SK-N-MC (cell line): ENCODE measurements at regions not wholly inside any gene's neighbourhood (a gene's known extent, or its start where the extent isn't known, plus 50 kb on each side); places are given as distances from the start of the nearest gene placed in this dataset.

Experiments
- DNase-seq: peaks from one replicate; pipeline ENCODE4 v3.0.0-alpha.2; 2011; ENCODE audit warnings: low read depth, low spot score
- H3K27ac ChIP-seq: fragments of 200-600 bp; sonication (generic); 2 replicates; pipeline ENCODE4 v1.5.1; 2016; ENCODE audit warnings: mixed run types
- H3K36me3 ChIP-seq: fragments of 200-600 bp; sonication (generic); 2 replicates; pipeline ENCODE4 v1.6.1; 2017; ENCODE audit warnings: antibody characterized with exemption, low read length, mixed read lengths; ENCODE audit not compliant: insufficient read depth
- H3K4me3 ChIP-seq: fragments of 200-600 bp; sonication (generic); 2 replicates; pipeline ENCODE4 v1.5.1; 2016
- H3K9ac ChIP-seq: fragments of 200-600 bp; sonication (generic); 2 replicates; pipeline ENCODE4 v1.8.0; 2017; ENCODE audit warnings: mixed run types, mixed read lengths; ENCODE audit not compliant: insufficient read length
- H3K9me3 ChIP-seq: fragments of 200-600 bp; sonication (generic); 2 replicates; pipeline ENCODE4 v1.6.1; 2017; ENCODE audit warnings: low read depth, mild to moderate bottlenecking, antibody characterized with exemption, low read length, moderate library complexity, mixed read lengths
- EZH2 ChIP-seq: fragments of 200-600 bp; sonication (generic); IDR thresholded peaks from one replicate; pipeline ENCODE4 v1.6.1; 2017; ENCODE audit warnings: antibody characterized with exemption
- FOXP2 ChIP-seq: optimal IDR thresholded peaks from 2 replicates; pipeline ENCODE3; 2011; ENCODE audit warnings: mild to moderate bottlenecking, moderate library complexity; ENCODE audit not compliant: insufficient read depth; ENCODE audit errors: extremely low read length, control extremely low read depth
- POLR2AphosphoS5 ChIP-seq: IDR thresholded peaks from 2 replicates; pipeline ENCODE4 v1.6.1; 2012; ENCODE audit warnings: mild to moderate bottlenecking, low read depth, low read length, borderline replicate concordance

DNA sequence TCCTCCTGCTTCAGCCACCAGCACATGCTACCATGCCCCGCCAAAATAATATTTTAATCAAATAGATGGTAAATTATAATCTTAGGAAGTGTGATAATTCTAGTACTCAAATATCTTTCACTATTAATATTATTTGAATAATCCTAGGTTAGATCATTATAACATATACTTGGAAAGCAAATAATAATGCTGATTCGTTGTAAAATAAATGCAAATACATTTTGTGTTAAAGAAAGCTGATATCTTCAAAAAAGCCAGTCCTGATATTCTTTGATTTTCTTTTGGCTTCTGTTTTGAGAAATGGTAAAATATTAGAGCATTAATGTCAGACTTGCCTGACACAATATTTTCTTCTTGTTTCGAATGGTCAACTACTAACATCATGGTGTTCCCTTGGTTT, 116.3 kb upstream of the ADAMTS5 start:
- Histone ChIP-seq H3K4me3 (no peak overlapping the region), H3K27ac (no peak overlapping the region), H3K9ac (no peak overlapping the region), H3K36me3 (no peaks in the 10 kb centered on the region), H3K9me3 (no peaks in the 10 kb centered on the region)
- TF ChIP-seq POLR2AphosphoS5 (no peak), EZH2 (no peak), FOXP2 (no peak)
- DNase-seq, result no peak

DNA sequence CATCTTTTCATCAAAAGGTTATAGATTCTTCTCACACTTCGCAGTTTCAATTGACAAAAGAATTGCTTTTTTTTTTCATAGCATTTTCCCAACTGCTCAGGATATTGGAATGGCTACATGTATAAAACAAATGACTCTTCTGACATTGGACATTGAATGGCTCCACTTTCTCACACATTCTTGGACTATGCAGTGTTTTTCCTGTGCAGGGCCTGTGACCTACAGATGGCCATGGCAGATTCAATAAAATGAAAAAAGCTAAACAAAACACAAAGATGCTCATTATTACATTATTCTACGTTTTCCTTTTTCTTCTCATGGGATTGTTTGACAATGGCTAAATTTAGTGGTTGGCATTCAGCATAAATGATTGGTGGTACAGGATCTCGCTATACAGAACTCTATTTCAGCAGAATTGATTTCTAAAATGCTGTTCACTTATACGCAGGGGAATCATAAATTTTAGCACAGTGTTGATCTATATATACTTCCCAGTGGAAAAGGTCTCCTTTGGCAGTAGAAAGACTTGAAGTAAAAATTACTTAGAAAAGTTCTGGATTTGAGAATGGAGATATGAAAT, 115.6 kb upstream of the ADAMTS5 start:
- no peak for TF ChIP-seq FOXP2
- TF ChIP-seq EZH2, result no peak
- TF ChIP-seq POLR2AphosphoS5, result no peak
- no peak overlapping the region for H3K27ac ChIP-seq
- no peak for DNase-seq
- no peaks in the 10 kb centered on the region for H3K9me3 ChIP-seq
- H3K36me3 ChIP-seq, result no peaks in the 10 kb centered on the region
- no peak overlapping the region for H3K4me3 ChIP-seq
- H3K9ac ChIP-seq, result no peak overlapping the region

DNA sequence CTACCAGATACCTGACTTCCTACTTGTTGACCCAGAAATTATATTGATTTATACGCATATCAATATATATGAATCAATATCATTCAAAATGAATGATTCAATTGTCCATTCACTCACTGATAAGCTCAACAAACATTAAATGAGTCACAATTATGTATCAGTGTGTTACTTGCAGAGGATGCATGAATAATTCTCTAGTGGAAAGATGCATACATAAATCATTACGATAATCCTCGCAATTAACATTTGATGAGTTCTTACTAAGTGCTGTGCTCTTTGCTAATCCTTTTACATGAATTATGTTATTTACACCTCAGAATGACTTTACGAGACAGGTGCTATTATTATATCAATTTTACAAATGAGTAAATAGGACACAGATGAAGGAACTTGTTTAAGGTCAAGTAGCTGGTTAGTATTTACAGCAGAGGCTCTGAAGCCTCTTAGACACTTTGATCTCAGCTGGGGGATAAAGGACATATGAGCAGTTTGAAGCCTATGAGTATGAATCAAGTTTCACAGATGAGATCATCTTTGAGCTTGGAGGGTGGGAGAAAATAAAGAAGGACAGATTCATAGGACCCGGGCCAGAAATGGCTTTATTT, 112.8 kb upstream of the ADAMTS5 start:
- no peak for TF ChIP-seq FOXP2
- no peak for TF ChIP-seq EZH2
- no peak for TF ChIP-seq POLR2AphosphoS5
- Histone ChIP-seq H3K36me3 (no peaks in the 10 kb centered on the region), H3K27ac (no peak overlapping the region), H3K4me3 (no peak overlapping the region), H3K9ac (no peak overlapping the region), H3K9me3 (no peaks in the 10 kb centered on the region)
- no peak for DNase-seq

- no peaks in the 10 kb centered on the region for H3K9me3 ChIP-seq
- H3K9ac ChIP-seq, result no peak overlapping the region
- H3K27ac ChIP-seq, result no peak overlapping the region
- no peaks in the 10 kb centered on the region for H3K36me3 ChIP-seq
- TF ChIP-seq EZH2 (no peak), POLR2AphosphoS5 (no peak), FOXP2 (no peak)
- DNase-seq, result no peak
- H3K4me3 ChIP-seq, result no peak overlapping the region
Measured at GRCh38 chr21:27078915-27079314, 112.0 kb upstream of the ADAMTS5 start.

DNA sequence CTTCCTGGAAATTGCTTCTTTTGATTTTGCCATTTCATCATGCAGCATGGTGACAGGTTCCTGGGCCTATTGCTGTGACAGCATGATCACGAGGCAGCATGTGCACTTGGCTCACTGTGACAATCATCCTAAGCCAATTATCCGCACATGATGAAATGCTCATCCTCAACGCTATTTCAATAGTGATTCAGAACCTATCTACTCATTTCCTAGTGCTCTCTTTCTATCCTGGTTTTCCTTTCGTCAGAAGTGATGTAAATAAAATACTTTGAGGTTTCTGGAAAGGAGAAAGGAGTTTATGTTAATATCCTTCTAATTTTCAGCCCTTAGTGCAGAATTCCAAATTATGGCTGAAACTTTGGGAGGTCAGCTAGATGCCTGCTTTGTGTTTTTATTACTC, 110.6 kb upstream of the ADAMTS5 start:
- Histone ChIP-seq H3K27ac (no peak overlapping the region), H3K9ac (no peak overlapping the region), H3K36me3 (no peaks in the 10 kb centered on the region), H3K9me3 (no peaks in the 10 kb centered on the region), H3K4me3 (no peak overlapping the region)
- TF ChIP-seq POLR2AphosphoS5, result no peak
- no peak for TF ChIP-seq FOXP2
- TF ChIP-seq EZH2, result no peak
- no peak for DNase-seq

GRCh38 chr21:27076025-27076424, 109.1 kb upstream of the ADAMTS5 start:
- H3K27ac ChIP-seq, result no peak overlapping the region
- H3K9ac ChIP-seq, result no peak overlapping the region
- no peak for TF ChIP-seq FOXP2
- H3K9me3 ChIP-seq, result no peaks in the 10 kb centered on the region
- H3K36me3 ChIP-seq, result no peaks in the 10 kb centered on the region
- H3K4me3 ChIP-seq, result no peak overlapping the region
- DNase-seq, result no peak

DNA sequence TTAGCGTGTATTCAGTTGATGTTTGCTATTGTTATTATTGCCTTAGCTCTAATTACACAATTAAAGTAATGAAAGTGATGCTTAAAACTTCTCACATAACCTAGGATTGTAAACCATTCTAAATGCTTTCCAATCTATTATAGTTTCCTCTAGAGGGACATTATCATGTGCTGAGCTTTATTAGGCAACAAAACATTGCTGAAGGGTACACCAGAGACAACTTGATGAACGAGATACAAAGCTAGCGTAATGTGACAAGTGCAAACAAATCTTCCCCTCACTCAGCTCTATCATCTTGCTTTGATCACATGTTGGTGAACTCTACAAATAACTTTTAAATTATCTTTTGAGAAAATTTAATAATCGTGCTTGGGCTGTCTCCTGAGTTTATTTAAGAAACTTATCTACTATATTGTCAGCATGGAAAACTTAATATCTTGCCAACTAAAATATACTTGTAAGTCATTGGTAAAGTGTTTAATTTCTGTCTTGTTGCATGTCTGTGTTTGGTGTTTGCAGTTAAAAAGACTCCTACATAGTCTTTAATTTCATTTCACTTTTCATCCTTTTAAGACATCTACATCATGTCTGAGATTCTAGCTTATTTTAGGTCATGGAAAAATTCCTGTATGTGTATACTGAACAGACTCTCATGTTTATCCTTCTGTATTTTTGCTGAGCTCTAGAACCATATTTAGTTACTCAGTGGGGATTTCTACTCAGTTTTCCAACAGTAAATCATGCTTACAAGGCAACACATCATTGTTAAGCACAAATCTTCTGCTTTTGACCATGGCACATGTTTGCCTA, 104.2 kb upstream of the ADAMTS5 start:
- Histone ChIP-seq H3K4me3 (no peak overlapping the region), H3K9me3 (no peaks in the 10 kb centered on the region), H3K9ac (no peak overlapping the region), H3K27ac (no peak overlapping the region), H3K36me3 (no peaks in the 10 kb centered on the region)
- DNase-seq, result no peak
- TF ChIP-seq POLR2AphosphoS5 (no peak), FOXP2 (no peak), EZH2 (no peak)

DNA sequence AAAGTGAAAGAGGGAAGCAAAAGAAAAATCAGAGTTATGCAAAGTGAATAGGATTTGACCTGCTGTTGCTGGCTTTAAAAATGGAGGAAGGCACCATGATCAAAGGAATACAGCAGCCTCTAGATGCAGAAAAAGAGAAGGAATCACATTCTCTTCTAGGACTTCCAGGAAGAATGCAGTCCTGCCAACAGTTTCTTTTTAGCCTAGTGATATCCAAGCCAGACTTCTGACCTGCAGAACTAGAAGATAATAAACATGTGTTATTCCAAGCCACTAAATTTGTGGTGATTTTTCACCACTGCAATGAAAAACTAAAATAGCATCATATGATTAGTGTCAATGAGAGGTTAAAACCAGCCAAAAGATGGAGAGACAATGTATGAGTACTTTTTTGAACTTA, 101.9 kb upstream of the ADAMTS5 start:
- no peak overlapping the region for H3K27ac ChIP-seq
- H3K9me3 ChIP-seq, result no peaks in the 10 kb centered on the region
- no peak overlapping the region for H3K4me3 ChIP-seq
- TF ChIP-seq FOXP2 (no peak), EZH2 (no peak), POLR2AphosphoS5 (no peak)
- no peak for DNase-seq
- no peaks in the 10 kb centered on the region for H3K36me3 ChIP-seq
- H3K9ac ChIP-seq, result no peak overlapping the region
